CD4-positive, alpha-beta T cell treated with Interleukin-6 for 4 hours (primary cell): ENCODE measurements at regions not wholly inside any gene's neighbourhood (a gene's known extent, or its start where the extent isn't known, plus 50 kb on each side); places are given as distances from the start of the nearest gene placed in this dataset.
"Not testable (repeated sequence)": the region's sequence is repeated elsewhere in the genome, so short reads cannot be mapped to it uniquely, and the experiment has no call there.

Source experiments
- DNase-seq: peaks from one replicate; pipeline ENCODE4 v3.0.0-alpha.2; 2020; ENCODE audit warnings: mixed read lengths

- no peak for DNase-seq
Measured at GRCh38 chr1:238336531-238336930, 445.8 kb upstream of the ZP4 start.

GRCh38 chr1:238334170-238334569 lies 443.4 kb upstream of the ZP4 start:
- DNase-seq: no peak

- no peak for DNase-seq
Measured at GRCh38 chr1:238331557-238331956, 440.8 kb upstream of the ZP4 start.

GRCh38 chr1:238329671-238330070 lies 438.9 kb upstream of the ZP4 start:
- DNase-seq: no peak

GRCh38 chr1:238327033-238327432 lies 436.3 kb upstream of the ZP4 start:
- DNase-seq: not testable (repeated sequence)

- DNase-seq: not testable (repeated sequence)
Measured at GRCh38 chr1:238326479-238326878, 435.8 kb upstream of the ZP4 start.

GRCh38 chr1:238324211-238324864 lies 433.6 kb upstream of the ZP4 start:
- DNase-seq: no peak

- DNase-seq: no peak
Measured at GRCh38 chr1:238323490-238323889, 432.8 kb upstream of the ZP4 start.

- DNase-seq: no peak
Measured at GRCh38 chr1:238319957-238320356, 429.2 kb upstream of the ZP4 start.

- DNase-seq: no peak
Measured at GRCh38 chr1:238318294-238319110, 427.8 kb upstream of the ZP4 start.

GRCh38 chr1:238312969-238313368 lies 422.2 kb upstream of the ZP4 start:
- no peak for DNase-seq

GRCh38 chr1:238306411-238306810 lies 415.7 kb upstream of the ZP4 start:
- no peak for DNase-seq

GRCh38 chr1:238302646-238303045 lies 411.9 kb upstream of the ZP4 start:
- DNase-seq: no peak

- DNase-seq: no peak
Measured at GRCh38 chr1:238296371-238296770, 405.6 kb upstream of the ZP4 start.

- DNase-seq: no peak
Measured at GRCh38 chr1:238293075-238293474, 402.4 kb upstream of the ZP4 start.

- DNase-seq: no peak
Measured at GRCh38 chr1:238281418-238281817, 390.7 kb upstream of the ZP4 start.

- DNase-seq: no peak
Measured at GRCh38 chr1:238279694-238280380, 389.1 kb upstream of the ZP4 start.

GRCh38 chr1:238272145-238272544 lies 381.4 kb upstream of the ZP4 start:
- no peak for DNase-seq

- no peak for DNase-seq
Measured at GRCh38 chr1:238265866-238266265, 375.1 kb upstream of the ZP4 start.

- DNase-seq: no peak
Measured at GRCh38 chr1:238264951-238265350, 374.2 kb upstream of the ZP4 start.

GRCh38 chr1:238258510-238258909 lies 367.8 kb upstream of the ZP4 start:
- DNase-seq: no peak

GRCh38 chr1:238257018-238257621 lies 366.4 kb upstream of the ZP4 start:
- DNase-seq: no peak

GRCh38 chr1:238254935-238255334 lies 364.2 kb upstream of the ZP4 start:
- DNase-seq: no peak
